CD4-positive, alpha-beta T cell treated with Interleukin-15 for 4 hours (primary cell): ENCODE measurements at regions not wholly inside any gene's neighbourhood (a gene's known extent, or its start where the extent isn't known, plus 50 kb on each side); places are given as distances from the start of the nearest gene placed in this dataset.

Experiments used
- DNase-seq: peaks from one replicate; pipeline ENCODE4 v3.0.0-alpha.2; 2020; ENCODE audit warnings: low spot score

- DNase-seq: no peak
Observed at GRCh38 chr9:13590996-13591395, 311.5 kb upstream of the MPDZ start.

GRCh38 chr9:13589034-13589737, 309.7 kb upstream of the MPDZ start:
- DNase-seq: no peak

DNA sequence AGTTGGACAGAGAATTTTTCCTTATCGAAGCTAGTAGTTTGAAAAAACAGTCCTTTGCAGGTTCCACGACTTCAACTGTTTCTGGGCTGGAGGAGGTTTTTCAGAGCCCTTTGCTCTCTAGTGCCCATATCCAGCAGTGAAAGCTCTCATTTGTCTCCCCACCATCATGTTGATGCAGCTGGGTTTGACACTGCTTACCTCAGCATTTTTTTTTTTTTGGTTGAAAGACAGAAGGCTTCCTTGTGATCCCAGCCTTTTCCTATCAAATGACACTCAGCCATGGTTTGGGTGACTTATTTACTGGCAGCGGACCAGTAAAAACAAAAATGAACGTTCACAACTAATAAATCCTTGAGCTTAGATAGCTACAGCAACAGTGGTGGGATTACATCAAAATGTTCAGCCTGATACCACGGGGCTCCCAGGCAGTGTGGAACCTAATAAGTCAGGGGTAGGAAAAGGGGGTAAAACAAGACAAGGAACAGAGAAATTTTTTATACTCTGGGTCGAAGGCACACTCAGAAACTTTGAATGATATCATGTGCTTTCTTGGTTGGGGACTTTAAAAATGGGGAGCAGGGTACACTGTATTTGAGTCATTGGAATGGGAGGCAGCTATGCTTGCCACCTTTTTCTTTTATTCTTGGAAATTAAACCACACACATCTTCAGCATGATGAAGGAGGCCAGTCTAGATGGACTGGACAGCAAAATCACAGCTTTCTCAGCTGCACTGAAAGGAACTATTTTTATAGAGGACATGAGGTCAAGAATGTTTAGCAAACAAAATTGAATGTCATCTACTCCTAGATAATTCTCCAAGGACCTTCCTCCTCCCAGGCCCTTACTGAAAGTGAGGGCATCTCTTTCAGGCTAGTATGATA, 308.9 kb upstream of the MPDZ start:
- DNase-seq: no peak

GRCh38 chr9:13587571-13587970, 308.1 kb upstream of the MPDZ start:
- no peak for DNase-seq

DNA sequence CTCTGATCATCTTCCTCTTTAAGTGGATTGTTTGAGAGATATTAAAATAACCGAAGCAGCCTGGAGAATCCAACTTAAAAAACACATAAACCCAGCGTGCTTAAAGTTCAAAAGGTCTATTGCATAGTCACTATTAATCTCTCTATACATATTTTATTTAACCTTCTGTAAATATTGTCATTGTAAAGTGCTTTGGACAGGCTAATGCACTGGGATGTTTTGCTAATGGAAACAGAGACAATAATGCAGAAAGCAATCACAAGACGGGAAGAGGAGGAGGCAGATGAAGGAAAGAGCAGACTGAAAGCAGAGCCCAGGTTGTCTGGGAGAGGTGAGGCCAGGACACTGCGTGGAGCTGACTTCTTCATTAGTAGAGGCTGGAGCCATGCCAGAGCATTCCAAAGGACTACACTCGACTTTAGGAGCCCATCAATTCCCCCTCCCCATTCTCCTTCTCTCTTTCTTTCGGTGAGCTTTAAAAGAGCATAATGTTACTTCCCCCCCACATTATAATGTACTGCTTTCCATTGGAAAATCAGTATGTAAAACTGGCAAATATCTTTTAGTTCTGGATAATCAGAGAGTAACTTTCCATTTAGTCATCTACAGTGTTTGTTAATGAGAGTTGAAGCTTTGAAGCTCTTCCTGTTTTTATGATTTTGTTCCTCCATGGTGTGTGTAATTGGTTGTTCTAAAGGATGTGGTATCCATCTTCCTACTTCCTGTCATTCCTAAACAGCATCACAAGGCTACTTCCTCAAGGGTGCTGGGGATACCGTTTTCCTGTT, 307.3 kb upstream of the MPDZ start:
- DNase-seq: no peak

GRCh38 chr9:13580760-13581159, 301.3 kb upstream of the MPDZ start:
- no peak for DNase-seq

DNA sequence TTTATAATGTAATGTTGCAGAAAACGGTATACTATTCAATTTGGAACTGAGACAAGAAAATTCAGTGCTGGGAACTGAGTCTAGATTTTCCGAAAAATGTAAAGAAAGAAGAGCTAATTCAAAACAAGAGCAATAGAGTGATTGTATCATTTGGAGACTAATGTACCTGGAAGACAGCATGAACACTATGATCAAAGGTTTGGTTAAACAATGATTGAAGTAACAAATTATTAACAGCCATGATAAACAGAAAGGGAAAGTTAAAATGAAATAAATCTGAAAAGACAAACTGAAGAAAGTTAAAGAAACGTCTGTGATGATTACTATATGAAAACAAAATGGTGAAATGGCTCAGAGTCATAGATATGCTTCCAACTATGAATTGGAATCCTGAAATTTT, 300.6 kb upstream of the MPDZ start:
- DNase-seq: no peak

GRCh38 chr9:13576101-13576500, 296.6 kb upstream of the MPDZ start:
- DNase-seq: no peak

- DNase-seq: no peak
Observed at GRCh38 chr9:13575558-13575957, 296.1 kb upstream of the MPDZ start.

- DNase-seq: no peak
Observed at GRCh38 chr9:13570068-13570974, 290.8 kb upstream of the MPDZ start.

DNA sequence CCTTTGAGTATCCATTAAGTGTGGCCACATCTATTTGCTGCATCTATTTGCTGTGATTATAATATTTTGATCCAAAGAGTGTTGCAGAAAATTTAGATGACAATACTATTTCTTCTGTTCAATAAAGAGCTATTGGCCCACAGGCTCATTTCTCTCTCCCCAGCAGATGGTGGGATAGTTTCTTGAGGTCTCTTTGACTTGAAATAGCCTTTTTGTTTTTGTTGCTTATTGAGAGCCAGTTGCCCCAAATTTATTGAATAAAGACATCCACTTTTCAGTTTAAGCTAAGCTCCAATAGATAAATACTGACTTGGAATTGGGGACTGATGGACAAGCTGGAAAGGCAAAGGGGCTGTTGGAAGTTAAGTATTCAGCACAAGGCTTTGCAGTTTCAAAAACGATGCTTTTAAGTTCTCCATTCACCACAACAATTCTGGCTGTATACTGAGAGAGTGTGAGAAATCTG, 290.1 kb upstream of the MPDZ start:
- DNase-seq: no peak

DNA sequence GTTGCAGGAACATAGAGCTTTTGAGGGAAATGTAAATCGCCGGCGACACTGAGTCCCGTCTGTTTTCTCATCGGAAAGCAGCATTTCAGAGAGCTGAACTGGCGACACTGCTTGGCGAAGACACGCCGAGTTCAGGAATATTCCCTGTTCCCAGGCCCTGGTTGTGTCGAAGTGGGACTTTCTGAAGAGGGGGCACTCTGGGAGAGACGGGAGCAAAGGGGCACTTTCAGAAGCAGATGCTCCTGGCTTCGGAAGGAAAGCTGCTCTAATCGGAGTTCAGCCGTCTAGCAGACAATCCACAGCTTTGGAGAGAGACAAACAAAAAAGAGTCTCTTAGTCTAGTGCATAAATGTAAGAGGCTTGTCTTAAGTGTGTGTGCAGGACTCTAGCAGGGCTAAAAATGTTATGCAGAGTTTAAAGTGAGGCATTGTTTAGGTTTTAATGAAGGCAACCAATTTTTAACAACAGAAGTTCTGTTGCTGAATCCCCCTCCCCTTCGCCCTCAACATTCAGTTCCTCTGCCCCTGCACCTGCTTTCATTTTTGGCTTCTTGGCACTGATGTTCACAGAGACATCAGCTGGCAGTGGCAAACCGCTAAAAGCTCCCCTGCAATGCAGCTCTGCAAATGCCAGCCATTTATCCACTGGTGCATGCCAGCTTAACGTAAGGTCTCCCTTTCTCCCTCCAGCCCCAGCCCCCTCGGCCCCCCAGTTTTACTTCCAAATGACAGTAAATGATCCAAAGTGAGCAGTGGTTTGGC, 289.5 kb upstream of the MPDZ start:
- no peak for DNase-seq

GRCh38 chr9:13568405-13568804, 288.9 kb upstream of the MPDZ start:
- no peak for DNase-seq

DNA sequence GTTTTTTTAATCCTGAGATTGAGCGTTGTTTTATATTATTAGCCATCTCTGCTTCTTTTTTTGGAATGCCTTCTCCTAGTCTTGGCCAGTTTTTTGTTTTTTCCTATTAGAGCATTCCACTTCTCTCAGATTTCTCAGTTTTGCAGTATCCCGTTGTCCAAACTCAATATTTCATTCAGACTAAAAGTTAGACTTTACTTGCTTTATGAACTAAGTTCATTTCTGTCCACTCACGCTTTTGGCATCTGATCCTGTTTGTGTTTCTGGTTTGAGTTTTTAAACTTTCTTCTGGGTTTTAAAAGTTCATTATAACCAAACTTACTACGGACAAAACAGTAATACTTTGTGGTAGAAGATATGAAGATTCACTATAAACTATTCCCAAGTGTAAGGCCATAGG, 288.3 kb upstream of the MPDZ start:
- DNase-seq: no peak

- DNase-seq: no peak
Observed at GRCh38 chr9:13557746-13558145, 278.3 kb upstream of the MPDZ start.

DNA sequence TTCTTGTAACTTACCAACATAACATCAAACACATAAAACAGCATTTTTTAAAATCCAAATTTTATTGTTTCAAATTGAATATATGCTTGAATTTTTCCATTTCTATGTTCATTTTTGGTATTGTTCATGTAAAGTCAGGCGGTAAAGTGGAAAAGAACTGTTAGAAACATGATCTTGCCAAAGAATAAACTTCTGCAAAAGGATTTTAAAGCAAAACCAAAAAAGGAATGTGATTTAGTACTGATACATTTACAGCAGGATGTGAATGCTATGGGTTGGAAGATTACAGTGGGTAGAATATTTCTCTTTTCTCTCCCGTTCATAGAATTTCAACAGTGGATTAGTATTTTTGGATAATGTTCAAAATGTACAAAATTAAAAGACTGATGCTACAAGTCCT, 277.2 kb upstream of the MPDZ start:
- DNase-seq: no peak

DNA sequence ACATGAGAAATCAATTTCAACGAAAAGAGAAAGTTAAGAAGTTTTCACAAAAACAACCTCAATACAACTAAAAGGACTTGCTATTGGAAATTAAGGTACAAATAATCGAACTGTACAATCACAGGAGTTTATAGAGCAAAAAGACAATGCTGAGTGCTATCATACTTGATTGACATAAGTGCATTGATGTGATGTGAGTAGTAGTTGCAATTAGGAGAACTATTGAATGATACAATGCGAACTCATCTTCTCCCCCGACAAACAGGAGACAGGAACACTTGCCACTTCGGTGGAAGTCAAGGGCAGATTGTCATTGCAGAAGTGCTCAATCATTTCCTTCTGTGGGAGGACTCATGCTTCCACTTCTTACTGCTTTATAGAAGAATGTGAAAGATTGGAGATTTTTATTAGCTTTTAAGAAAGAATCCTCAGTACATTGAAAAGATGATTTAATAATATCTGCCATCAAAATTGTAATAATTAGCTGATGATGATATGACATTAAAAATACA, 276.6 kb upstream of the MPDZ start:
- no peak for DNase-seq

DNA sequence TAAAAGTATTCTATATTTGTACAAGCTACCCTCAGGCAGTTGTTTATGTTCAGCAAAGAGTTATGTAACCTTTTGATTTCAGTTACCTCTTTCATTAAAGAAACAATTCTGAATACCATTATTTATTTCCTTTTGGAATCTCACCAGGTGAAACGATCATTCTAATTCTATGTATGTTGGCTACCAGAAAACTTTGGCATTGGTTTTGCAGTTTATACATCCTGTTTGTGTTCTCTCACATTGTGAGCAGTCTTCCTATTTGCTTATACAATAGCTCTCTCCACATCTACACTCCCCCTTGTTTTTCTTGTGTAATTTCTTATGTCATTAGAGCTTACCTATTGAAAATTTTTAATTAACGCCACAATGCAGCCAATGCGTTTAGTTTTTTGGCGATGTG, 276.0 kb upstream of the MPDZ start:
- no peak for DNase-seq

GRCh38 chr9:13554626-13555025, 275.1 kb upstream of the MPDZ start:
- DNase-seq: no peak

DNA sequence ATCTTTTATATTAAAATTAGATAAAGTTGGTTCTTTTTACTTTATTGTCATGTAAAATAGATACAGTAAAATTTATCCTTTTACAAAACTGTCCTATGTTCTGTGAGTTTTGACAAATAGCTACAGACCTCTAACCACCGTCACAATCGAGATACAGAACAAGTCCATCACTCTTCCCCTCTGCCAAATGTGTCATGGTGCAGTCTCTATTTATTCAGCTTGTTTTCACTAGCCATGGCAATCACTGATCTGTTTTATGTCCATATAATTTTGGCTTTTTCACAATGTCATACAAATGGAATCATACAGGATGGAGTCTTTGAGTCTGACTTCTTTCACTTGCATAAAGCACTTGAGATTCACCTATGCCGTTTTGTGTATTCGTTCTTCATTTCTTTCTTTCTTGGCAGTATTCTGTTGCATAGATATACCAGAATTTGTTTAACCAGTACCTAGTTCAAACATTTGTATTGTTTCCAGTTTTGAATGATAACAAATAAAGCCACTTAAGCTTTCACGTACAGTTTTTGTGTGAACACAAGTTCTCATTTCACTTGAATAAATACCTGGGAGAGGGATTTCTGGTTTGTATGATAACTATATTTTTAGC, 273.2 kb upstream of the MPDZ start:
- no peak for DNase-seq
